IPS-NIHi11 (cell line): ENCODE measurements at regions not wholly inside any gene's neighbourhood (a gene's known extent, or its start where the extent isn't known, plus 50 kb on each side); places are given as distances from the start of the nearest gene placed in this dataset.
"Not testable (repeated sequence)": the region's sequence is repeated elsewhere in the genome, so short reads cannot be mapped to it uniquely, and the experiment has no call there.

ENCODE experiments used
- DNase-seq: peaks from one replicate; pipeline ENCODE4 v3.0.0; 2012; ENCODE audit warnings: mixed read lengths, low spot score

GRCh38 chr12:87556985-87557384 lies 472.2 kb downstream of the C12orf50 start:
- no peak for DNase-seq

GRCh38 chr12:87531213-87531612 lies 498.0 kb downstream of the C12orf50 start:
- DNase-seq = not testable (repeated sequence)

- no peak for DNase-seq
These were observed 499.8 kb downstream of the C12orf50 start for GRCh38 chr12:87529413-87529812.

GRCh38 chr12:87520968-87521367 lies 508.2 kb downstream of the C12orf50 start:
- no peak for DNase-seq

GRCh38 chr12:87518481-87518880 lies 510.7 kb downstream of the C12orf50 start:
- DNase-seq = no peak

- DNase-seq = no peak
These were observed 511.2 kb downstream of the C12orf50 start for GRCh38 chr12:87518036-87518435.

- DNase-seq = no peak
These were observed 515.5 kb downstream of the C12orf50 start for GRCh38 chr12:87513536-87514280.

- no peak for DNase-seq
These were observed 517.8 kb downstream of the C12orf50 start for GRCh38 chr12:87511371-87511770.

GRCh38 chr12:87509237-87509820 lies 519.9 kb downstream of the C12orf50 start:
- DNase-seq = no peak

- no peak for DNase-seq
These were observed 537.6 kb downstream of the C12orf50 start for GRCh38 chr12:87491598-87491997.

- no peak for DNase-seq
These were observed 538.1 kb downstream of the C12orf50 start for GRCh38 chr12:87491089-87491488.

- no peak for DNase-seq
These were observed 559.9 kb downstream of the C12orf50 start for GRCh38 chr12:87469295-87469694.

- DNase-seq = peak; percentile 44
These were observed 561.3 kb downstream of the C12orf50 start for GRCh38 chr12:87467936-87468335.

- no peak for DNase-seq
These were observed 564.6 kb downstream of the C12orf50 start for GRCh38 chr12:87464565-87464964.

- DNase-seq = no peak
These were observed 585.2 kb downstream of the C12orf50 start for GRCh38 chr12:87444039-87444438.

GRCh38 chr12:87441511-87441910 lies 587.7 kb downstream of the C12orf50 start:
- no peak for DNase-seq

GRCh38 chr12:87439990-87440827 lies 589.0 kb downstream of the C12orf50 start:
- no peak for DNase-seq

- DNase-seq = no peak
These were observed 598.8 kb downstream of the C12orf50 start for GRCh38 chr12:87430444-87430843.

- no peak for DNase-seq
These were observed 600.4 kb downstream of the C12orf50 start for GRCh38 chr12:87428701-87429277.

GRCh38 chr12:87427770-87428169 lies 601.4 kb downstream of the C12orf50 start:
- no peak for DNase-seq

GRCh38 chr12:87425942-87426554 lies 603.2 kb downstream of the C12orf50 start:
- no peak for DNase-seq

- not testable (repeated sequence) for DNase-seq
These were observed 608.0 kb downstream of the C12orf50 start for GRCh38 chr12:87421233-87421632.
